Caco-2 (cell line): ENCODE measurements at regions not wholly inside any gene's neighbourhood (a gene's known extent, or its start where the extent isn't known, plus 50 kb on each side); places are given as distances from the start of the nearest gene placed in this dataset.

Experiments
- BruUV-seq: library from RNA; stranded (reverse); fragments of 400-500 nt; replicated peaks from 2 replicates; lab custom pipeline; 2021; lab: Mats Ljungman, UMichigan
- CTCF ChIA-PET: fragments of 300-600 bp; sonication (Branson Sonifier 250); formaldehyde crosslinking; loops from one replicate; lab custom pipeline; 2022; ENCODE audit warnings: antibody characterized with exemption; lab: Charles Lee
- POLR2A ChIA-PET: fragments of 300-600 bp; sonication (Branson Sonifier 250); formaldehyde crosslinking; loops from one replicate; lab custom pipeline; 2022; ENCODE audit warnings: antibody characterized with exemption; lab: Charles Lee
- DNase-seq, 2 experiments: peaks; one replicate each; pipeline versions ENCODE4 v3.0.0 to v3.0.0-alpha.2; 2020 to 2022
- H3K27me3 ChIP-seq: replicated peaks from 2 replicates; pipeline ENCODE4 v1.6.0; 2011; ENCODE audit warnings: low read length; ENCODE audit not compliant: control insufficient read depth, insufficient read depth
- H3K36me3 ChIP-seq: 2 replicates; pipeline ENCODE4 v1.5.1; 2011; ENCODE audit warnings: low read length; ENCODE audit not compliant: control insufficient read depth, insufficient read depth
- H3K4me1 ChIP-seq: fragments of 250-450 bp; sonication (Bioruptor Pico); 2 replicates; pipeline ENCODE4 v1.5.1; 2020; ENCODE audit warnings: mild to moderate bottlenecking
- H3K4me3 ChIP-seq: 2 replicates; pipeline ENCODE4 v1.5.1; 2011; ENCODE audit warnings: low read depth, mild to moderate bottlenecking, control low read depth, low read length
- H3K9me3 ChIP-seq: fragments of 250-450 bp; sonication (Bioruptor Pico); 2 replicates; pipeline ENCODE4 v1.5.1; 2020; ENCODE audit warnings: mild to moderate bottlenecking, moderate library complexity
- H3K27ac Mint-ChIP-seq: one replicate; pipeline ENCODE4 v1.8.0; 2022; ENCODE audit warnings: mixed read lengths; ENCODE audit not compliant: unreplicated experiment
- H3K27me3 Mint-ChIP-seq: one replicate; pipeline ENCODE4 v1.8.0; 2022; ENCODE audit warnings: mixed read lengths; ENCODE audit not compliant: insufficient read depth, unreplicated experiment
- H3K36me3 Mint-ChIP-seq: one replicate; pipeline ENCODE4 v1.8.0; 2022; ENCODE audit warnings: mild to moderate bottlenecking, mixed read lengths; ENCODE audit not compliant: insufficient read depth, unreplicated experiment
- H3K4me1 Mint-ChIP-seq: one replicate; pipeline ENCODE4 v1.8.0; 2022; ENCODE audit warnings: low read depth, mixed read lengths; ENCODE audit not compliant: unreplicated experiment
- H3K4me3 Mint-ChIP-seq: one replicate; pipeline ENCODE4 v1.8.0; 2022; ENCODE audit warnings: mild to moderate bottlenecking, moderate library complexity, mixed read lengths; ENCODE audit not compliant: unreplicated experiment
- H3K9me3 Mint-ChIP-seq: one replicate; pipeline ENCODE4 v1.8.0; 2022; ENCODE audit warnings: mixed read lengths; ENCODE audit not compliant: unreplicated experiment
- CTCF ChIP-seq, 2 experiments: fragments of 200-600 bp in 1 of 2; IDR thresholded peaks; 1 replicate in 1 of 2; 2 replicates in 1 of 2; pipeline versions ENCODE4 v1.5.1 to v1.8.0; 2011 to 2022; ENCODE audit warnings: antibody characterized with exemption in 1 of 2, control low read depth in 1 of 2, inconsistent platforms in 1 of 2, low read depth in 1 of 2, low read length in 1 of 2, mild to moderate bottlenecking in 1 of 2, moderate library complexity in 1 of 2; ENCODE audit not compliant: insufficient read depth in 1 of 2, severe bottlenecking in 1 of 2, unreplicated experiment in 1 of 2
- intact Hi-C: fragments of 100-400 bp; cut with micrococcal nuclease; formaldehyde crosslinking; loops from one replicate; pipeline ENCODE4 v1.10.0; 2022; ENCODE audit not compliant: unreplicated experiment

GRCh38 chr5:159403906-159404681 lies 73.8 kb upstream of the IL12B start:
- H3K4me1 ChIP-seq, result no peaks in the 10 kb centered on the region
- DNase-seq, result no peak
- TF ChIP-seq CTCF (IDR thresholded peaks at IDR 0.05; ENCODE audit: insufficient read depth in 1 of 2, low read depth in 1 of 2, low read length in 1 of 2, severe bottlenecking in 1 of 2, unreplicated experiment in 1 of 2), result no peak
- H3K9me3 ChIP-seq, result no peaks in the 10 kb centered on the region
- H3K4me1 Mint-ChIP-seq, result peaks cover under 1% of the 10 kb centered on the region
- H3K9me3 Mint-ChIP-seq, result no peaks in the 10 kb centered on the region
- BruUV-seq, result no TSS peak
- no peak overlapping the region for H3K27ac Mint-ChIP-seq
- H3K36me3 ChIP-seq, result no peaks in the 10 kb centered on the region
- H3K27me3 Mint-ChIP-seq, result peaks cover 12% of the 10 kb centered on the region
- no peak overlapping the region for H3K4me3 Mint-ChIP-seq
- intact Hi-C loops, result no loop called here
- POLR2A ChIA-PET, result no interaction called here
- H3K36me3 Mint-ChIP-seq, result no peaks in the 10 kb centered on the region
- no peaks in the 10 kb centered on the region; the same call in 1 of the 2 replicates for H3K27me3 ChIP-seq
- no peak overlapping the region for H3K4me3 ChIP-seq
- CTCF ChIA-PET, result no interaction called here

- H3K4me3 Mint-ChIP-seq, result no peak overlapping the region
- H3K4me3 ChIP-seq, result no peak overlapping the region
- BruUV-seq, result no TSS peak
- no peaks in the 10 kb centered on the region for H3K9me3 Mint-ChIP-seq
- H3K27me3 Mint-ChIP-seq, result peaks cover 12% of the 10 kb centered on the region
- DNase-seq, result no peak
- H3K36me3 ChIP-seq, result no peaks in the 10 kb centered on the region
- no peaks in the 10 kb centered on the region for H3K36me3 Mint-ChIP-seq
- ChIA-PET CTCF (no interaction called here), POLR2A (no interaction called here)
- no peaks in the 10 kb centered on the region; the same call in 1 of the 2 replicates for H3K27me3 ChIP-seq
- no peak overlapping the region for H3K27ac Mint-ChIP-seq
- TF ChIP-seq CTCF (IDR thresholded peaks at IDR 0.05; ENCODE audit: insufficient read depth in 1 of 2, low read depth in 1 of 2, low read length in 1 of 2, severe bottlenecking in 1 of 2, unreplicated experiment in 1 of 2), result no peak
- intact Hi-C loops, result no loop called here
- H3K4me1 ChIP-seq, result no peaks in the 10 kb centered on the region
- no peaks in the 10 kb centered on the region for H3K4me1 Mint-ChIP-seq
- no peaks in the 10 kb centered on the region for H3K9me3 ChIP-seq
Observed at GRCh38 chr5:159405611-159406031, 75.3 kb upstream of the IL12B start.

DNA sequence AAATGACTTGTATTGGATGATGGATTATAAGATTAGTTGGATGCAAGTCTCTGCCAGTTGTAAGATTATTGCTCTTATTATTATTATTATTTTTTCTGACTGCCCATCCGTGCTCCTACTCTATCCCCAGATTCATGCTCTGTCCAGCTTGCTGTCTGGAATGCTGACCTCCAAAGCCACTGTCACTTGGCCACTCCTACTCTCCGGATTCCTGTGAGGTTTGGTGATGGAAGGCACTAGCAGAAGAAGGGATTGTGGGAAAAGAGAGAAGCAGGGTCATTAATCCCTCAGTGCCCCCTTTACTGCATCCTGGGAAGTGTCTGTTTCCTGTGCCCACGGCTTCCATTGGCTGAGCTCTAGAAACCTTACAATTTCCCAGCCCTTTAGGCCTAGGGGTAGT lies 76.3 kb upstream of the IL12B start:
- POLR2A ChIA-PET, result no interaction called here
- intact Hi-C loops, result no loop called here

More for the DNA sequence above, 76.3 kb upstream of the IL12B start:
- Histone ChIP-seq H3K27me3 (no peaks in the 10 kb centered on the region; the same call in 1 of the 2 replicates), H3K4me1 (no peaks in the 10 kb centered on the region), H3K36me3 (no peaks in the 10 kb centered on the region), H3K4me3 (no peak overlapping the region), H3K9me3 (no peaks in the 10 kb centered on the region)
- no peak overlapping the region for H3K27ac Mint-ChIP-seq
- no peaks in the 10 kb centered on the region for H3K36me3 Mint-ChIP-seq
- H3K9me3 Mint-ChIP-seq, result no peaks in the 10 kb centered on the region
- BruUV-seq, result no TSS peak
- CTCF ChIA-PET, result no interaction called here
- no peak overlapping the region for H3K4me3 Mint-ChIP-seq
- H3K4me1 Mint-ChIP-seq, result no peaks in the 10 kb centered on the region
- no peak for TF ChIP-seq CTCF (IDR thresholded peaks at IDR 0.05; ENCODE audit: insufficient read depth in 1 of 2, low read depth in 1 of 2, low read length in 1 of 2, severe bottlenecking in 1 of 2, unreplicated experiment in 1 of 2)
- H3K27me3 Mint-ChIP-seq, result peaks cover 15% of the 10 kb centered on the region
- no peak for DNase-seq
